ENCODE measurements at regions not wholly inside any gene's neighbourhood (a gene's known extent, or its start where the extent isn't known, plus 50 kb on each side); places are given as distances from the start of the nearest gene placed in this dataset.

DNA sequence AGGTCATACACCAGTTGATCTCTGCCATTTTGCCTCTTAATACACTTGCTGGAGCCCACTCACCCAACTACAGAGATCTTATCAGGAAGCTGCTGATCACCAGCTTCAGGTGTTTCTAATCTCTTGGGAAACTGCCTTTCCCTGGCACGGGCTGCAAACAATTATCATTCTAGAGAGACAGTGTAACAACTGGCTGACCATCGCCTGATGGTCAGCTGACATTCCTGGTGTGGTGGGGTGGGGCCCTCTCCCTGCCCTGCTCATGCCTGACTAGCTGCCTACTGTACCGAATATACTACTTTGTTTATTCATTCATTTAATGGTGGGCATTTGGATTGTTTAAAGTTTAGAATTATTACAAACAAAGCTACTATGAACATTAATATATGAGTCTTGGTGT, 311.5 kb downstream of the CBLN2 start:
- TF ChIP-seq, protein P1, sequence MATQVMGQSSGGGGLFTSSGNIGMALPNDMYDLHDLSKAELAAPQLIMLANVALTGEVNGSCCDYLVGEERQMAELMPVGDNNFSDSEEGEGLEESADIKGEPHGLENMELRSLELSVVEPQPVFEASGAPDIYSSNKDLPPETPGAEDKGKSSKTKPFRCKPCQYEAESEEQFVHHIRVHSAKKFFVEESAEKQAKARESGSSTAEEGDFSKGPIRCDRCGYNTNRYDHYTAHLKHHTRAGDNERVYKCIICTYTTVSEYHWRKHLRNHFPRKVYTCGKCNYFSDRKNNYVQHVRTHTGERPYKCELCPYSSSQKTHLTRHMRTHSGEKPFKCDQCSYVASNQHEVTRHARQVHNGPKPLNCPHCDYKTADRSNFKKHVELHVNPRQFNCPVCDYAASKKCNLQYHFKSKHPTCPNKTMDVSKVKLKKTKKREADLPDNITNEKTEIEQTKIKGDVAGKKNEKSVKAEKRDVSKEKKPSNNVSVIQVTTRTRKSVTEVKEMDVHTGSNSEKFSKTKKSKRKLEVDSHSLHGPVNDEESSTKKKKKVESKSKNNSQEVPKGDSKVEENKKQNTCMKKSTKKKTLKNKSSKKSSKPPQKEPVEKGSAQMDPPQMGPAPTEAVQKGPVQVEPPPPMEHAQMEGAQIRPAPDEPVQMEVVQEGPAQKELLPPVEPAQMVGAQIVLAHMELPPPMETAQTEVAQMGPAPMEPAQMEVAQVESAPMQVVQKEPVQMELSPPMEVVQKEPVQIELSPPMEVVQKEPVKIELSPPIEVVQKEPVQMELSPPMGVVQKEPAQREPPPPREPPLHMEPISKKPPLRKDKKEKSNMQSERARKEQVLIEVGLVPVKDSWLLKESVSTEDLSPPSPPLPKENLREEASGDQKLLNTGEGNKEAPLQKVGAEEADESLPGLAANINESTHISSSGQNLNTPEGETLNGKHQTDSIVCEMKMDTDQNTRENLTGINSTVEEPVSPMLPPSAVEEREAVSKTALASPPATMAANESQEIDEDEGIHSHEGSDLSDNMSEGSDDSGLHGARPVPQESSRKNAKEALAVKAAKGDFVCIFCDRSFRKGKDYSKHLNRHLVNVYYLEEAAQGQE (IDR thresholded peaks at IDR 0.05; ENCODE audit: low read depth): no peak
- TF ChIP-seq NFIC (IDR thresholded peaks at IDR 0.05) (no peak), ZBTB7A (IDR thresholded peaks at IDR 0.05; ENCODE audit: low read depth) (no peak), FOXM1 (IDR thresholded peaks at IDR 0.05; ENCODE audit: borderline replicate concordance, low read depth) (no peak)

DNA sequence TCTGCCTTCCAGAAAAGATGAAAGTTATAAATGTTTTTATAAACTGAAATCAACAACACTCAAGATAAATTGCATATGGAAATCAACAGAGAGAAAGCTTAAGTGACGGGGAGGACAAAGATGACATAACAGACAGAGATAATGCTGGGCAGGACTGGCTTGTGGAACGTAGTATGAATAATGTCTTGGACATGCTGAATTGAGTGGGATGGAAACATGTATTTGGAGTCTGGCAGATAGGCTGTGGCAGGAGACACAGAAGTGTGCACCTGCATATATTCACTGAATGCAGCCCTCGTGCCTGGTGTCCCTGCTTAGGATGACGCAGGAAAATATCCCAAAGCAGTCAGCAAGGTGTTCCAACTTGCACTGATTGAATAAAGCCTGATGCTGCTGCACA, 318.2 kb downstream of the CBLN2 start:
- TF ChIP-seq ZBTB7A (IDR thresholded peaks at IDR 0.05; ENCODE audit: low read depth): no peak
- no peak for TF ChIP-seq TCF12 (IDR thresholded peaks at IDR 0.05; ENCODE audit: low read depth)
- no peak for TF ChIP-seq CREB1 (IDR thresholded peaks at IDR 0.05; ENCODE audit: low read depth)
- no peak for TF ChIP-seq YY1 (IDR thresholded peaks at IDR 0.05; ENCODE audit: low read depth)
- no peak for TF ChIP-seq NFIC (IDR thresholded peaks at IDR 0.05)
- no peak for TF ChIP-seq RAD21 (IDR thresholded peaks at IDR 0.05; ENCODE audit: low read depth)
- TF ChIP-seq FOXM1 (IDR thresholded peaks at IDR 0.05; ENCODE audit: borderline replicate concordance, low read depth): no peak
- TF ChIP-seq, protein P2, sequence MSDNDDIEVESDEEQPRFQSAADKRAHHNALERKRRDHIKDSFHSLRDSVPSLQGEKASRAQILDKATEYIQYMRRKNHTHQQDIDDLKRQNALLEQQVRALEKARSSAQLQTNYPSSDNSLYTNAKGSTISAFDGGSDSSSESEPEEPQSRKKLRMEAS (IDR thresholded peaks at IDR 0.05): no peak
- TF ChIP-seq EGR1 (IDR thresholded peaks at IDR 0.05): no peak
- TF ChIP-seq, protein P3, sequence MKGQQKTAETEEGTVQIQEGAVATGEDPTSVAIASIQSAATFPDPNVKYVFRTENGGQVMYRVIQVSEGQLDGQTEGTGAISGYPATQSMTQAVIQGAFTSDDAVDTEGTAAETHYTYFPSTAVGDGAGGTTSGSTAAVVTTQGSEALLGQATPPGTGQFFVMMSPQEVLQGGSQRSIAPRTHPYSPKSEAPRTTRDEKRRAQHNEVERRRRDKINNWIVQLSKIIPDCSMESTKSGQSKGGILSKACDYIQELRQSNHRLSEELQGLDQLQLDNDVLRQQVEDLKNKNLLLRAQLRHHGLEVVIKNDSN (IDR thresholded peaks at IDR 0.05): no peak
- TF ChIP-seq, protein P1 (IDR thresholded peaks at IDR 0.05; ENCODE audit: low read depth): no peak
- TF ChIP-seq EP300 (IDR thresholded peaks at IDR 0.05; ENCODE audit: borderline replicate concordance): no peak
- no peak for TF ChIP-seq CEBPB (IDR thresholded peaks at IDR 0.05)

DNA sequence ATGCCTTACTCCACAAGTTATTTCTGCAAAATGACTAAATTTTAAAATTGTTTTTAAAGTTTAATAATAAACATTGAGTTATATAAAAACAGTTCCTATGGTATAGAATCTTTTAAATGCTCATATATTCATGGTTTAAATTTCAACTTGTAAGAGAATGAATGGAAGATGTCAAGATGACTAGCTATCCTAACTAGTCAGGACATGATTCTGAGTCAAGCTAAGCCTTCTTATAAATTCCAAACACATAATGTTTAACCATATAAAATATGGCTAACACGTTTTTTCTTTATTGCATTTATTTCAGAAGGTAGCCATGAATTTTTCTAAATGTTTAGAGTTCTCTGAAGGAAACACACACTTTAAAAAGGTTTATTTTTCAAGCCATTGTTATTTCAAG, 320.4 kb downstream of the CBLN2 start:
- no peak for TF ChIP-seq TCF12 (IDR thresholded peaks at IDR 0.05; ENCODE audit: low read depth)
- TF ChIP-seq YY1 (IDR thresholded peaks at IDR 0.05; ENCODE audit: low read depth): no peak
- TF ChIP-seq CEBPB (IDR thresholded peaks at IDR 0.05): no peak
- TF ChIP-seq, protein P1 (IDR thresholded peaks at IDR 0.05; ENCODE audit: low read depth): no peak
- TF ChIP-seq EGR1 (IDR thresholded peaks at IDR 0.05): no peak
- no peak for TF ChIP-seq RAD21 (IDR thresholded peaks at IDR 0.05; ENCODE audit: low read depth)

DNA sequence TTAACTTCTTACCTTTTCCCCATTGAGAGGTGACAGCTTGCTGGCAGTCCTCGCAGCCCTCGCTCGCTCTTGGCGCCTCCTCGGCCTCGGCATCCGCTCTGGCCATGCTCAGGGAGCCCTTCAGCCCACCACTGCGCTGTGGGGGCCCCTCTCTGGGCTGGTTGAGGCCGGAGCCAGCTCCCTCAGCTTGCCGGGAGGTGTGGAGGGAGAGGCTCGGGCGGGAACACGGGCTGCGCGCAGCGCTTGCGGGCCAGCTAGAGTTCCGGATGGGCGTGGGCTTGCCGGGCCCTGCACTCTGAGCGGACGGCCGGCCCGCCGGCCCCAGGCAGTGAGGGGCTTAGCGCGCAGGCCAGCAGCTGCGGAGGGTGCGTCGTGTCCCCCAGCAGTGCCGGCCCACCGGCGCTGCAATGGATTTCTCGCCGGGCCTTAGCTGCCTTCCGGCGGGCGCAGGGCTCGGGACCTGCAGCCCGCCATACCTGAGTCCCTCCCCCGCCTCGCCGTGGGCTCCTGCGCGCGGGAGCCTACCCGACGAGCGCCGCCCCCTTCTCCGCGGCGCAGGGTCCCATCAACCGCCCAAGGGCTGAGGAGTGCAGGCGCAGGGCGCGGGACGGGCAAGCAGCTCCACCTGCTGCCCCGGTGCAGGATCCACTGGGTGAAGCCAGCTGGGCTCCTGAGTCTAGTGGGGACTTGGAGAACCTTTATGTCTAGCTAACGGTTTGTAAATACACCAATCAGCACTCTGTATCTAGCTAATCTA, 335.0 kb downstream of the CBLN2 start:
- TF ChIP-seq FOXM1 (IDR thresholded peaks at IDR 0.05; ENCODE audit: borderline replicate concordance, low read depth) (no peak), YY1 (IDR thresholded peaks at IDR 0.05; ENCODE audit: low read depth) (no peak), TEAD4 (IDR thresholded peaks at IDR 0.05) (no peak), EGR1 (IDR thresholded peaks at IDR 0.05) (no peak), NFIC (IDR thresholded peaks at IDR 0.05) (no peak), CEBPB (IDR thresholded peaks at IDR 0.05) (no peak), ZBTB7A (IDR thresholded peaks at IDR 0.05; ENCODE audit: low read depth) (no peak), EP300 (IDR thresholded peaks at IDR 0.05; ENCODE audit: borderline replicate concordance) (no peak), RAD21 (IDR thresholded peaks at IDR 0.05; ENCODE audit: low read depth) (no peak), CREB1 (IDR thresholded peaks at IDR 0.05; ENCODE audit: low read depth) (no peak), TAF1 (IDR thresholded peaks at IDR 0.05; ENCODE audit: low read depth) (no peak), TCF12 (IDR thresholded peaks at IDR 0.05; ENCODE audit: low read depth) (no peak)
- TF ChIP-seq, protein P2 (IDR thresholded peaks at IDR 0.05): no peak
- TF ChIP-seq, protein P3 (IDR thresholded peaks at IDR 0.05): no peak
- TF ChIP-seq, protein P1 (IDR thresholded peaks at IDR 0.05; ENCODE audit: low read depth): no peak

Data from Ishikawa (cell line).